GM23338 (cell line): ENCODE measurements at regions not wholly inside any gene's neighbourhood (a gene's known extent, or its start where the extent isn't known, plus 50 kb on each side); places are given as distances from the start of the nearest gene placed in this dataset.

Source experiments
- ATAC-seq: fragments of 200-7000 bp; cut with Tn5 transposase; 3 replicates; pipeline ENCODE4 v1.9.1; 2020
- DNase-seq: peaks from one replicate; pipeline ENCODE4 v3.0.0-alpha.2; 2015; ENCODE audit warnings: low spot score
- H2AFZ ChIP-seq: fragments of 200-600 bp; sonication (generic); 2 replicates; pipeline ENCODE4 v1.8.0; 2016; ENCODE audit warnings: antibody characterized with exemption, mild to moderate bottlenecking, moderate library complexity
- H3F3A ChIP-seq: fragments of 200-600 bp; sonication (generic); replicated peaks from 2 replicates; pipeline ENCODE4 v1.8.0; 2017; ENCODE audit warnings: antibody characterized with exemption, mixed run types, low read depth
- H3K27ac ChIP-seq: fragments of 200-600 bp; sonication (generic); 2 replicates; pipeline ENCODE4 v1.6.1; 2016; ENCODE audit warnings: low read depth
- H3K27me3 ChIP-seq: fragments of 200-600 bp; sonication (generic); 2 replicates; pipeline ENCODE4 v1.8.0; 2016; ENCODE audit warnings: mild to moderate bottlenecking, mixed run types, moderate library complexity; ENCODE audit not compliant: insufficient read depth
- H3K36me3 ChIP-seq: fragments of 200-600 bp; sonication (generic); 2 replicates; pipeline ENCODE4 v1.8.0; 2016; ENCODE audit warnings: mild to moderate bottlenecking; ENCODE audit not compliant: insufficient read depth
- H3K4me1 ChIP-seq: fragments of 200-600 bp; sonication (generic); 2 replicates; pipeline ENCODE4 v1.8.0; 2016; ENCODE audit warnings: mild to moderate bottlenecking, moderate library complexity; ENCODE audit not compliant: insufficient read depth
- H3K4me2 ChIP-seq: fragments of 200-600 bp; sonication (generic); 2 replicates; pipeline ENCODE4 v1.7.1; 2017; ENCODE audit warnings: mixed run types
- H3K4me3 ChIP-seq: fragments of 200-600 bp; sonication (generic); 2 replicates; pipeline ENCODE4 v1.6.1; 2016; ENCODE audit warnings: mixed run types
- H3K79me2 ChIP-seq: fragments of 200-600 bp; sonication (generic); replicated peaks from 2 replicates; pipeline ENCODE4 v1.8.0; 2017; ENCODE audit warnings: mild to moderate bottlenecking; ENCODE audit not compliant: insufficient read depth
- H3K9me2 ChIP-seq: fragments of 200-600 bp; sonication (generic); 2 replicates; pipeline ENCODE4 v1.8.0; 2017; ENCODE audit not compliant: insufficient read depth
- H4K20me1 ChIP-seq: fragments of 200-600 bp; sonication (generic); replicated peaks from 2 replicates; pipeline ENCODE4 v1.8.0; 2017; ENCODE audit warnings: mild to moderate bottlenecking; ENCODE audit not compliant: insufficient read depth
- H3K27ac Mint-ChIP-seq: 2 replicates; pipeline ENCODE4 v1.8.0; 2020; ENCODE audit warnings: inconsistent platforms, mild to moderate bottlenecking, moderate library complexity, mixed read lengths
- H3K27me3 Mint-ChIP-seq: 3 replicates; pipeline ENCODE4 v1.8.0; 2022; ENCODE audit warnings: low read depth, mild to moderate bottlenecking, moderate library complexity, mixed read lengths, inconsistent platforms; ENCODE audit not compliant: insufficient read depth, poor library complexity
- H3K36me3 Mint-ChIP-seq: 3 replicates; pipeline ENCODE4 v1.8.0; 2021; ENCODE audit warnings: low read depth, mild to moderate bottlenecking, inconsistent platforms, moderate library complexity, mixed read lengths
- H3K4me1 Mint-ChIP-seq: 3 replicates; pipeline ENCODE4 v1.8.0; 2020; ENCODE audit warnings: mild to moderate bottlenecking, inconsistent platforms, mixed read lengths
- H3K4me3 Mint-ChIP-seq: 3 replicates; pipeline ENCODE4 v1.8.0; 2021; ENCODE audit warnings: moderate library complexity, mild to moderate bottlenecking, inconsistent platforms, mixed read lengths
- H3K9me3 Mint-ChIP-seq: 3 replicates; pipeline ENCODE4 v1.8.0; 2020; ENCODE audit warnings: moderate library complexity, mild to moderate bottlenecking, inconsistent platforms, mixed read lengths
- CREB1 ChIP-seq: fragments of 250-450 bp; sonication (Bioruptor Pico); IDR thresholded peaks from 2 replicates; pipeline ENCODE4 v1.5.0; 2020; ENCODE audit warnings: low read depth, mild to moderate bottlenecking, moderate library complexity
- EZH2 ChIP-seq: fragments of 200-600 bp; sonication (generic); IDR thresholded peaks from one replicate; pipeline ENCODE4 v1.8.0; 2017; ENCODE audit warnings: antibody characterized with exemption, mild to moderate bottlenecking, low read depth; ENCODE audit not compliant: unreplicated experiment
- EZH2phosphoT487 ChIP-seq: fragments of 200-600 bp; sonication (generic); IDR thresholded peaks from one replicate; pipeline ENCODE4 v1.8.1; 2018; ENCODE audit warnings: antibody characterized with exemption; ENCODE audit not compliant: unreplicated experiment
- JUNB ChIP-seq: IDR thresholded peaks from one replicate; pipeline ENCODE4 v1.6.1; 2016; ENCODE audit warnings: antibody characterized with exemption; ENCODE audit not compliant: unreplicated experiment
- NANOG ChIP-seq: IDR thresholded peaks from 2 replicates; pipeline ENCODE4 v1.6.1; 2016; ENCODE audit warnings: antibody characterized with exemption, borderline replicate concordance
- POLR2AphosphoS5 ChIP-seq: IDR thresholded peaks from 2 replicates; pipeline ENCODE4 v1.6.1; 2016; ENCODE audit warnings: antibody characterized with exemption, low read depth
- STAT1 ChIP-seq: IDR thresholded peaks from one replicate; pipeline ENCODE4 v1.6.1; 2016; ENCODE audit warnings: antibody characterized with exemption; ENCODE audit not compliant: unreplicated experiment
- ZNF114 ChIP-seq: fragments of 250-450 bp; sonication (Bioruptor Pico); IDR thresholded peaks from 2 replicates; pipeline ENCODE4 v1.5.0; 2020; ENCODE audit warnings: mild to moderate bottlenecking, moderate library complexity
- ZNF331 ChIP-seq: fragments of 250-450 bp; sonication (Bioruptor Pico); IDR thresholded peaks from 2 replicates; pipeline ENCODE4 v1.5.0; 2020; ENCODE audit warnings: low read depth, mild to moderate bottlenecking, moderate library complexity
- TF ChIP-seq, protein P1 (sequence below): IDR thresholded peaks from 2 replicates; pipeline ENCODE4 v1.6.1; 2016; ENCODE audit warnings: antibody characterized with exemption
- TF ChIP-seq, protein P2 (sequence below): IDR thresholded peaks from one replicate; pipeline ENCODE4 v1.6.1; 2018; ENCODE audit warnings: antibody characterized with exemption; ENCODE audit not compliant: unreplicated experiment
- TF ChIP-seq, protein P3 (sequence below): fragments of 250-450 bp; sonication (Bioruptor Pico); IDR thresholded peaks from 2 replicates; pipeline ENCODE4 v1.5.0; 2020; ENCODE audit warnings: mild to moderate bottlenecking, moderate library complexity
- TF ChIP-seq, protein P4 (sequence below), 2 experiments: fragments of 200-600 bp in 1 of 2; sonication (generic) in 1 of 2; conservative IDR thresholded peaks; 2 replicates each; pipeline versions ENCODE4 v1.5.1 to v1.6.1; 2016 to 2017; ENCODE audit warnings: antibody characterized with exemption in 2 of 2, low read depth in 2 of 2, mild to moderate bottlenecking in 2 of 2, moderate library complexity in 1 of 2

DNA sequence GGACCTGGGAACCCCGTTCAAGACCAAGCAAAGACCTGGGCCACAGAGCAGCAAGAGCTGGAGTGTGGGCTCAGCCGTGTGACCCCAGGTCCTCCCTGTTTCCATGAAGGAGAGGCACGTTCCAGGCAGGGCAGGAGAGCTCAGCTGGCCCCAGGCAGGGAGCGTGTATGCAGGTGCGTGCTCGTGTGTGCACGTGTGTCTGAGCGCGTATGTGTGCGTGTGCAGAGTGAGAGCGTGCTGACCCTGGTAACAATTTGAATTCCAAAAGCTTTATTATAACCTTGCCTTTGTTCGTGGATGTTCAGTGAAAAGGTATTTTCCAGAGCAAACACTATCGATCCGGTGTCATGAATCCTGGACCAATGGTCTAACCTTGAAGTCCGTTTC lies 54.6 kb downstream of the FOXL3 start:
- H3K27me3 ChIP-seq: no peaks in the 10 kb centered on the region
- H3K36me3 ChIP-seq: no peaks in the 10 kb centered on the region
- peaks cover 9% of the 10 kb centered on the region; the same call in 2 of the 3 replicates for H3K9me3 Mint-ChIP-seq
- no peaks in the 10 kb centered on the region for H3K9me2 ChIP-seq
- no peak for ATAC-seq
- H3K79me2 ChIP-seq: no peaks in the 10 kb centered on the region
- no peaks in the 10 kb centered on the region for H3K4me1 ChIP-seq
- H3K36me3 Mint-ChIP-seq: peaks cover 3% of the 10 kb centered on the region; the same call in 1 of the 3 replicates
- no peaks in the 10 kb centered on the region; the same call in 2 of the 3 replicates for H3K4me1 Mint-ChIP-seq
- peaks cover 12% of the 10 kb centered on the region for H3K27me3 Mint-ChIP-seq
- no peaks in the 10 kb centered on the region for H3F3A ChIP-seq
- DNase-seq: no peak
- no peak overlapping the region for H3K4me2 ChIP-seq
- no peaks in the 10 kb centered on the region for H4K20me1 ChIP-seq
- no peak overlapping the region for H3K27ac Mint-ChIP-seq
- H2AFZ ChIP-seq: no peak overlapping the region
- H3K27ac ChIP-seq: no peak overlapping the region
- H3K4me3 ChIP-seq: no peak overlapping the region
- no peak overlapping the region for H3K4me3 Mint-ChIP-seq
- TF ChIP-seq CREB1 (no peak), JUNB (no peak), ZNF114 (CRISPR knock-in tag) (no peak), NANOG (no peak), EZH2phosphoT487 (no peak), EZH2 (no peak), ZNF331 (CRISPR knock-in tag) (no peak), POLR2AphosphoS5 (no peak), STAT1 (no peak)
- TF ChIP-seq, protein P1, sequence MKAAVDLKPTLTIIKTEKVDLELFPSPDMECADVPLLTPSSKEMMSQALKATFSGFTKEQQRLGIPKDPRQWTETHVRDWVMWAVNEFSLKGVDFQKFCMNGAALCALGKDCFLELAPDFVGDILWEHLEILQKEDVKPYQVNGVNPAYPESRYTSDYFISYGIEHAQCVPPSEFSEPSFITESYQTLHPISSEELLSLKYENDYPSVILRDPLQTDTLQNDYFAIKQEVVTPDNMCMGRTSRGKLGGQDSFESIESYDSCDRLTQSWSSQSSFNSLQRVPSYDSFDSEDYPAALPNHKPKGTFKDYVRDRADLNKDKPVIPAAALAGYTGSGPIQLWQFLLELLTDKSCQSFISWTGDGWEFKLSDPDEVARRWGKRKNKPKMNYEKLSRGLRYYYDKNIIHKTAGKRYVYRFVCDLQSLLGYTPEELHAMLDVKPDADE: no peak
- TF ChIP-seq, protein P2, sequence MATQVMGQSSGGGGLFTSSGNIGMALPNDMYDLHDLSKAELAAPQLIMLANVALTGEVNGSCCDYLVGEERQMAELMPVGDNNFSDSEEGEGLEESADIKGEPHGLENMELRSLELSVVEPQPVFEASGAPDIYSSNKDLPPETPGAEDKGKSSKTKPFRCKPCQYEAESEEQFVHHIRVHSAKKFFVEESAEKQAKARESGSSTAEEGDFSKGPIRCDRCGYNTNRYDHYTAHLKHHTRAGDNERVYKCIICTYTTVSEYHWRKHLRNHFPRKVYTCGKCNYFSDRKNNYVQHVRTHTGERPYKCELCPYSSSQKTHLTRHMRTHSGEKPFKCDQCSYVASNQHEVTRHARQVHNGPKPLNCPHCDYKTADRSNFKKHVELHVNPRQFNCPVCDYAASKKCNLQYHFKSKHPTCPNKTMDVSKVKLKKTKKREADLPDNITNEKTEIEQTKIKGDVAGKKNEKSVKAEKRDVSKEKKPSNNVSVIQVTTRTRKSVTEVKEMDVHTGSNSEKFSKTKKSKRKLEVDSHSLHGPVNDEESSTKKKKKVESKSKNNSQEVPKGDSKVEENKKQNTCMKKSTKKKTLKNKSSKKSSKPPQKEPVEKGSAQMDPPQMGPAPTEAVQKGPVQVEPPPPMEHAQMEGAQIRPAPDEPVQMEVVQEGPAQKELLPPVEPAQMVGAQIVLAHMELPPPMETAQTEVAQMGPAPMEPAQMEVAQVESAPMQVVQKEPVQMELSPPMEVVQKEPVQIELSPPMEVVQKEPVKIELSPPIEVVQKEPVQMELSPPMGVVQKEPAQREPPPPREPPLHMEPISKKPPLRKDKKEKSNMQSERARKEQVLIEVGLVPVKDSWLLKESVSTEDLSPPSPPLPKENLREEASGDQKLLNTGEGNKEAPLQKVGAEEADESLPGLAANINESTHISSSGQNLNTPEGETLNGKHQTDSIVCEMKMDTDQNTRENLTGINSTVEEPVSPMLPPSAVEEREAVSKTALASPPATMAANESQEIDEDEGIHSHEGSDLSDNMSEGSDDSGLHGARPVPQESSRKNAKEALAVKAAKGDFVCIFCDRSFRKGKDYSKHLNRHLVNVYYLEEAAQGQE: no peak
- TF ChIP-seq, protein P3, sequence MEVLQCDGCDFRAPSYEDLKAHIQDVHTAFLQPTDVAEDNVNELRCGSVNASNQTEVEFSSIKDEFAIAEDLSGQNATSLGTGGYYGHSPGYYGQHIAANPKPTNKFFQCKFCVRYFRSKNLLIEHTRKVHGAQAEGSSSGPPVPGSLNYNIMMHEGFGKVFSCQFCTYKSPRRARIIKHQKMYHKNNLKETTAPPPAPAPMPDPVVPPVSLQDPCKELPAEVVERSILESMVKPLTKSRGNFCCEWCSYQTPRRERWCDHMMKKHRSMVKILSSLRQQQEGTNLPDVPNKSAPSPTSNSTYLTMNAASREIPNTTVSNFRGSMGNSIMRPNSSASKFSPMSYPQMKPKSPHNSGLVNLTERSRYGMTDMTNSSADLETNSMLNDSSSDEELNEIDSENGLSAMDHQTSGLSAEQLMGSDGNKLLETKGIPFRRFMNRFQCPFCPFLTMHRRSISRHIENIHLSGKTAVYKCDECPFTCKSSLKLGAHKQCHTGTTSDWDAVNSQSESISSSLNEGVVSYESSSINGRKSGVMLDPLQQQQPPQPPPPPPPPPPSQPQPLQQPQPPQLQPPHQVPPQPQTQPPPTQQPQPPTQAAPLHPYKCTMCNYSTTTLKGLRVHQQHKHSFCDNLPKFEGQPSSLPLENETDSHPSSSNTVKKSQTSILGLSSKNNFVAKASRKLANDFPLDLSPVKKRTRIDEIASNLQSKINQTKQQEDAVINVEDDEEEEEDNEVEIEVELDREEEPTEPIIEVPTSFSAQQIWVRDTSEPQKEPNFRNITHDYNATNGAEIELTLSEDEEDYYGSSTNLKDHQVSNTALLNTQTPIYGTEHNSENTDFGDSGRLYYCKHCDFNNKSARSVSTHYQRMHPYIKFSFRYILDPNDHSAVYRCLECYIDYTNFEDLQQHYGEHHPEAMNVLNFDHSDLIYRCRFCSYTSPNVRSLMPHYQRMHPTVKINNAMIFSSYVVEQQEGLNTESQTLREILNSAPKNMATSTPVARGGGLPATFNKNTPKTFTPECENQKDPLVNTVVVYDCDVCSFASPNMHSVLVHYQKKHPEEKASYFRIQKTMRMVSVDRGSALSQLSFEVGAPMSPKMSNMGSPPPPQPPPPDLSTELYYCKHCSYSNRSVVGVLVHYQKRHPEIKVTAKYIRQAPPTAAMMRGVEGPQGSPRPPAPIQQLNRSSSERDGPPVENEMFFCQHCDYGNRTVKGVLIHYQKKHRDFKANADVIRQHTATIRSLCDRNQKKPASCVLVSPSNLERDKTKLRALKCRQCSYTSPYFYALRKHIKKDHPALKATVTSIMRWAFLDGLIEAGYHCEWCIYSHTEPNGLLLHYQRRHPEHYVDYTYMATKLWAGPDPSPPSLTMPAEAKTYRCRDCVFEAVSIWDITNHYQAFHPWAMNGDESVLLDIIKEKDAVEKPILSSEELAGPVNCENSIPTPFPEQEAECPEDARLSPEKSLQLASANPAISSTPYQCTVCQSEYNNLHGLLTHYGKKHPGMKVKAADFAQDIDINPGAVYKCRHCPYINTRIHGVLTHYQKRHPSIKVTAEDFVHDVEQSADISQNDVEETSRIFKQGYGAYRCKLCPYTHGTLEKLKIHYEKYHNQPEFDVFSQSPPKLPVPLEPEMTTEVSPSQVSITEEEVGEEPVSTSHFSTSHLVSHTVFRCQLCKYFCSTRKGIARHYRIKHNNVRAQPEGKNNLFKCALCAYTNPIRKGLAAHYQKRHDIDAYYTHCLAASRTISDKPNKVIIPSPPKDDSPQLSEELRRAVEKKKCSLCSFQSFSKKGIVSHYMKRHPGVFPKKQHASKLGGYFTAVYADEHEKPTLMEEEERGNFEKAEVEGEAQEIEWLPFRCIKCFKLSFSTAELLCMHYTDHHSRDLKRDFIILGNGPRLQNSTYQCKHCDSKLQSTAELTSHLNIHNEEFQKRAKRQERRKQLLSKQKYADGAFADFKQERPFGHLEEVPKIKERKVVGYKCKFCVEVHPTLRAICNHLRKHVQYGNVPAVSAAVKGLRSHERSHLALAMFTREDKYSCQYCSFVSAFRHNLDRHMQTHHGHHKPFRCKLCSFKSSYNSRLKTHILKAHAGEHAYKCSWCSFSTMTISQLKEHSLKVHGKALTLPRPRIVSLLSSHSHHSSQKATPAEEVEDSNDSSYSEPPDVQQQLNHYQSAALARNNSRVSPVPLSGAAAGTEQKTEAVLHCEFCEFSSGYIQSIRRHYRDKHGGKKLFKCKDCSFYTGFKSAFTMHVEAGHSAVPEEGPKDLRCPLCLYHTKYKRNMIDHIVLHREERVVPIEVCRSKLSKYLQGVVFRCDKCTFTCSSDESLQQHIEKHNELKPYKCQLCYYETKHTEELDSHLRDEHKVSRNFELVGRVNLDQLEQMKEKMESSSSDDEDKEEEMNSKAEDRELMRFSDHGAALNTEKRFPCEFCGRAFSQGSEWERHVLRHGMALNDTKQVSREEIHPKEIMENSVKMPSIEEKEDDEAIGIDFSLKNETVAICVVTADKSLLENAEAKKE: no peak
- TF ChIP-seq, protein P4, sequence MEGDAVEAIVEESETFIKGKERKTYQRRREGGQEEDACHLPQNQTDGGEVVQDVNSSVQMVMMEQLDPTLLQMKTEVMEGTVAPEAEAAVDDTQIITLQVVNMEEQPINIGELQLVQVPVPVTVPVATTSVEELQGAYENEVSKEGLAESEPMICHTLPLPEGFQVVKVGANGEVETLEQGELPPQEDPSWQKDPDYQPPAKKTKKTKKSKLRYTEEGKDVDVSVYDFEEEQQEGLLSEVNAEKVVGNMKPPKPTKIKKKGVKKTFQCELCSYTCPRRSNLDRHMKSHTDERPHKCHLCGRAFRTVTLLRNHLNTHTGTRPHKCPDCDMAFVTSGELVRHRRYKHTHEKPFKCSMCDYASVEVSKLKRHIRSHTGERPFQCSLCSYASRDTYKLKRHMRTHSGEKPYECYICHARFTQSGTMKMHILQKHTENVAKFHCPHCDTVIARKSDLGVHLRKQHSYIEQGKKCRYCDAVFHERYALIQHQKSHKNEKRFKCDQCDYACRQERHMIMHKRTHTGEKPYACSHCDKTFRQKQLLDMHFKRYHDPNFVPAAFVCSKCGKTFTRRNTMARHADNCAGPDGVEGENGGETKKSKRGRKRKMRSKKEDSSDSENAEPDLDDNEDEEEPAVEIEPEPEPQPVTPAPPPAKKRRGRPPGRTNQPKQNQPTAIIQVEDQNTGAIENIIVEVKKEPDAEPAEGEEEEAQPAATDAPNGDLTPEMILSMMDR (conservative IDR thresholded peaks at IDR 0.05; ENCODE audit: low read depth in 2 of 2): no peak
